OCI-M1 (cell line): ENCODE measurements at regions not wholly inside any gene's neighbourhood (a gene's known extent, or its start where the extent isn't known, plus 50 kb on each side); places are given as distances from the start of the nearest gene placed in this dataset.

Source experiments
- DNase-seq: peaks from one replicate; lab custom pipeline; 2025; lab: John Stamatoyannopoulos, UW

DNA sequence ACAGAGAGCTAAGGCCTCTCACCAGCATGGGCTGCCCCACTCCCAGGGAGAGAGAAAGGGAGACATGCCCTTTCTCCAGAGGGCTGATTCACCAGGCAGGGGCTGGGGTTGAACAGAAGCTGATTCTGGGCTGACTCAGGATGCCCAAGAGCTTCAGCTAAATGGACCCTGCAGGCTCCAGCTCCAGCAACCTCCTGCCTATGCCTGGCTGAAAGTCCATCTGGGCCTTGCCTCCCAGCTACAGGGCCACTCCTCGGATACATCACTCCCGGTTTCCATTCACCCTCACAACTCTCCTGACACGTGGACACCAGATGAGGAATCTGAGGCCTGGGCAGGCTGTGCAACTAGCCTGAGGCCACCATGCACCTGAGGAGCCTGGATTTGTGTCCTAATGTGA is 215.5 kb downstream of the BUD13 start:
- DNase-seq: no peak

DNA sequence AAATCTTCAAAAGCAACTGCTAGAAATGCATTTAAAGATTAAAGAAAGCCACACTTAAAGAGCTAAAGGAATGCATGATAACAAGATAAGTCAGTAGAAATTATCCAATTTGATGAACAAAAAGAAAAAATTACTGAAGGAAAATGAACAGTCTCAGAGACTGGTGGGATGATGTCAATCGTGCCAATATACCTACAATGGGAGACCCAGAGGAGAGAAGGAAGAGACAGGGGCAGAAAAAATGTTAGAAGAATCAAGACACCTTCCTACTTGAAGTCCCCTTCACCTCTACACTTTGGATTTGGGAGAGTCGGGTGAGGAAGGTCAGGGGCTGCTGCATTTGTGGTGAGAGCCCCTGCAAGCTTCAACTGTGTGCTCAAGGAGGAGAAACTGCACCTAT is 216.3 kb downstream of the BUD13 start:
- no peak for DNase-seq

DNA sequence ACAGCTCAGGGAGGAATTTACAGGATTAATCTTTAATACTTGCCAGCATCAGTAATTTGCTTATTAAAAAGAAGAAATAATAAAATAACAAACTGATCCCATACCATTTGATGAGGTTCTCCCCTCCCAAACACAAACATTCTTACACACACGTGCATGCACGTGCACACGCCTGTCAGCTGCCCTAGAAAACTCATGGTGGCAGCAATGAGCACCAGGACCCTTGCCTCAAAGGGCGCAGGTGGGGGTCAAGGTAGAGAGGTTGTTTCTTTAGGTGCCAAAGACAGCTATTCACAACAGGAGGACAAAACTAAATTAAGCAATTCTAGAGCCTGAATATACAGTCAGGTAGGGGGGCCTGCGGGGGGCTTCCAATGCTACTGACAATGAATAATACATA is 219.3 kb downstream of the BUD13 start:
- no peak for DNase-seq

DNA sequence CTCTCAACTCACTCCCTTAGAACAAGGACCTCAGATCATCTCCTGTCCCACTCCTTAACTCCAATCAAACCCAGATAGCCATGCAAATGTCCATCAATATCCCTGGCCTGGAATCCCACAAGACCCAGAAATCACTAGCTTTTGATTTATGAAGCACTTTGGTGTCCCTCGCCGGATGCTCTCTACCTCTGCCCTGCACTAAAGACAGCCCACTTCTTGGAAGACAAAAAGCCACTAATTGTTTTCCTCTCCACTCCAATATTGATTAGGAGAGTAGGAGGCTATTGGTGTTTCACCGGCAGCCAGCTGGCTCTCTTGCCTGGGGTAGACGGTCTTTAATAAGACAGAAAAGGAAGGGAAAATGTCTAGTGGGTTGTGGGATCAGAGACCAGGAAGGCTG is 221.2 kb downstream of the BUD13 start:
- DNase-seq: no peak

DNA sequence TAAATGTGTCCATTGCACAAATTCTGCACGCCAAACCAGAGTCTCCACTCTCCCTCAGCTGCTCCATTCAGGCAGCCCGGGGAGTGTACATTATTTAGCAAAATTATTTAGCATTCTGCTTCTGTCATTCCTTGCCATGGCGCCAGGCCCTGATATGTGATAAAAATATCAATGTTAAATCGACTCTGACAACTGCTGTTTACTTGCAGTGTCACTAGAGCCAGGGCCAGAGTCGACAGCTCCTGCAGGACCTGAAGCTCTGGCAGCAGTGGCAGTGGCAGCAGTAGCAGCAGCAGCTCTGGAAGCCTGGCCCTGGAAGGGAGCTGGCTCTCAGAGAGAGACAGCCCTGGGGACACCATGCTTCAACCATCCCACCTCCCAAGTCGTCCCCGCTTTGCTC is 224.5 kb downstream of the BUD13 start:
- DNase-seq: no peak

DNA sequence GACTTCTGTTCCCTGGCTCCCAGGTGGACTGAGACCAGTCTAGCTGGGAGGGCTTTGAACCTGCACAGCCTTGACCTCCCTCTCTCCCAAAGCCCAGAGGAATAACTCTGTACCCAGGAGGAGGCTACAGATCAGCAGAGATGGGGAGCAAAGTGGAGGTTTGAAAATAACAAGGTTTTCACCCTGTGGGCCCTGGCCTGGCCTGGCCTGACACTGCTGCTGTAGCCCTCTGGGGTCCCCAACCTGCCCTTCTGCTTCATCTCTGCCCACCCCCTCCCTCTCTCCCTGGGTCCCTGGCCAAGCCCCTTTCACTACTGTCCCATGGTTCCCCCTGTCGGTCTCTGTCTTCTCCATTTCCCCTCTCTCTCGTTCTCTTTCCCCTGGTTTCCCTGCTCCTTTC is 225.2 kb downstream of the BUD13 start:
- no peak for DNase-seq

DNA sequence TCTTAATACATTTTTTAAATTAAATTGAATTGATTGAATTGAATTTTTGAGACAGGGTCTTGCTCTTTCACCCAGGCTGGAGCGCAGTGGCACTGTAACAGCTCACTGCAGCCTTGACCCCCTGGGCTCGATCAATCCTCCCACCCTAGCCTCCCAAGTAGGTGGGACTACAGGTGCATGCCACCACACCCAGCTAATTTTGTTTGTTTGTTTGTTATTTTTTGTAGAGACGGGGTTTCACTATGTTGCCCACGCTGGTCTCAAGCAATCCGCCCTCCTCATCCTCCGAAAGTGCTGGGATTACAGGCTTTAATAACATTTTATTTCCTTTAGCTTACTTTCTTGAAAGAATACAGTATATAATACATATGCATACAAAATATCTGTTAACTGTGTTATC is 226.9 kb downstream of the BUD13 start:
- DNase-seq: no peak

DNA sequence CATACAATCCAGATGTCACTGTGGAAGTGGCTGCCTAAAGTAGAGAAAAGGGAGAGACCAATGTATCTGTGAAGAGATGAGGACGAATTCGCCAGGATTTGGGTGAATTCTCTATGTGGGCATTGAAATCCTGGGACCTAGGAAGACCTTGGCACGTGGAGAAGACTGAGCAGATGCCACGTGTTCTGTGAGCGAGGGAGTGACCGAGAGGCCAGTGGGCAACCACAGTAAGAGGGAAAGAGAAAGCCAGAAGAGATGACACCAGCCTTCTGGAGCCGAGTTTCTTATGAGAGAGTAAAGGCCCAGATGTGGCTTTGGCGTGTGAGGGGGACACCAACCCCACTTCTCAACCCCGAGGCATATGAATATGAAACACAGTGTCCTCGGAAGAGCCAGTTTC is 228.1 kb downstream of the BUD13 start:
- no peak for DNase-seq

DNA sequence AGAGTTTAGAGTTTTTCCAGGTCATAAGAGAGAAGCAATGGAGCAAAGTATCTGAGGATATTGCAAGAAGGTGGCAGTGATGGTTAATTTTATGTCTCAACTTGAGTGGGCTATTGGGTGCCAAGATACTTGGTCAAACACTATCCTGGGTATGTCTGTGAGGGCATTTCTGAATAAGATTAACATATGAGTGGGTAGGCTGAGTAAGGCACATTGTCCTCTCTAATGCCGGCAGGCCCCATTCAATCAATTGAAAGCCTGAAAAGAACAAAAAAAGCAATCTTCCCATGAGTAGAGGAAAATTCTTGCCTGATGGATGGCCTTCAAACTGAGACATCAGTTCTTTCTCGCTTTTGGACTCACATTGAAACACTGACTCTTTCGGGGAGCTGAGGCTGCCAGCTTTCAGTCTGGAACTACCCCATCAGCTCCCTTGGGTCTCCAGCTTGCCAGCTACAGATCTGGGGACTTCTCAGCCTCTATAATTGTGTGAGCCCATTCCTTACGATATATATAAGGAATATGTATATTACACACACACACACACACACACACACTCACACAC is 228.8 kb downstream of the BUD13 start:
- DNase-seq: no peak

DNA sequence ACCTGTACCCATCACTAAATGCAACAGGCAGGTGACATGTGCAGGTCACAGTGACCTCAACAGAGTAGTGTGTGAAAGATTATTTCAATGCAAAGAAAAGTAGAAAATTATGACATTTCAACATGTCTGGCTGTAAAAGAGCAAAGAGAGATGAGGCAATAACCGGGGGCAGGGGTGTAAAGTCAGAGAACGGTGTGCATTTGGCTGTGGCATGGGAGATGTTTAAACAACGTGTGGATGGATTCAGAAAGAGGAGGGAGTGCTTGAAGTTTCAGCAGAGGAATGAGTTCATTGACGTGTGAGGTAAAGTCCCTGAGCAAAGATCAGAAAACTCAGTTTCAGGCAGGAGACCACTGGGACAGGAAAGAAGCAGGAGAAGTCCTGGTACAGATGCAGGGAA is 229.7 kb downstream of the BUD13 start:
- no peak for DNase-seq

DNA sequence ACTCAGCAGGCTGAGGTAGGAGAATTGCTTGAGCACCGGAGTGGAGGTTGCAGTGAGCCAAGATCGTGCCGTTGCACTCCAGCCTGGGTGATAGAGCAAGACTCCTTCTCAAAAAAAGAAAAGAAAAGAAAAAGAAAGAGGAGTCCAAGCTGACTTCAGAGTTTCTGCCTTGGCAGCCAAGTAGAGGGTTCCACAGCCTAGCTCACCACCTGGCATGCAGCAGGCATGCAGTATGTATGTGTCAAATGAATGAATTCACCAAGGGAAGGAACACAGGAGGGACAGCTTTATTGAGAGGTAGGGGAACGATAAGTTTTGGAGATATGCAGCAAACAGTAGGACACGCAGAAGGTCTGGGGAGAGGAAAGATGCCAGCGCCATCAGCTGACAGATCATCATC is 230.4 kb downstream of the BUD13 start:
- DNase-seq: no peak

DNA sequence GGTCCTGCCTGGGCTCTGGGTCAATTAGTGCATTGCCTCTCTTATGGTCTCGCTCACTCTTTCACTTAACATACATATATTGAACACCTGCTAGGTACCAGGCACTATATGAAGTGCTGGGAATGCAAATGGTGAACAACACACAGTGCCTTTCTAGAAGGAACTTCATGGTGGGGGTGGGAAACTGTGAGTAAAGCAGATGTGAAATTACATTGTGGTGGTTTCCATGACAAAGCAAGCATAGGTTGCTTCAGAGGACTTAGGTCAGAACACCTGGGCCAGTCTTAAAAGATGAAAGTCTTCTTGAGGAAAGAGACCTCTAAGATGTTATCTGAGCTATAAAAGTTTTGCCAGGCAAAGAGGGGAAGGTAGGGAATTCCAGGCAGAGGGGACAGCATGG is 231.3 kb downstream of the BUD13 start:
- DNase-seq: no peak

DNA sequence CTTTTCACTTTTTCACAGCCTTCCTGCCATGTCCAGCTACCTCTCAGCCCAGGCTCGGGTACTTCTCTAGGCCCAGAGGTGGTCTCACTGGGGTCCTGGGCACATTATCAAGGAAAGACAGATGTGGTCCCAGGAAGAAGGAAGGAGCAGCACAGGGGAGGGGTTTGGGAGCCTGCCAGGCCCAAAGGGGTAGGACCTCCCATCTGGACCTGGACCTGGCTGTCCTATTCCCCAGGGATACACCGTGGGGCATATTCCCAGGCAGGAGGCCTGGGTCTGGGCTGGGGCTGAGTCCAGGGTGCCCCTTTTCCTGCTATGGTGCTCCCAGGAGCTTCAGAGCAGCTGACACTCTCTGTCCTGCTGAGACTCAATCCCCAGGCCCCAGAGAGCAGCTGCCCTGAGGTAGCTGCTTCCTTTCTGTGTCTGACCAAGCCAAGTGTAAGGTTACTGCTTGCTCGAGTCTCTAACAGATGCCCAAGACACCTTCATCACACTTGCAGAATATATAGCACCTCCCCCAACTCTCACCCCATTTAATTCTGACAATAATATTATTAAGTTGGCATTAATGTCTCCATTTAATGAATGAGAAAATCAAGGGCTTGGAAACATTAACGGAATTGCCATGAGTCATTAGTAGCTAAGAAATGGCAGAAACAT is 232.0 kb downstream of the BUD13 start:
- DNase-seq: no peak

DNA sequence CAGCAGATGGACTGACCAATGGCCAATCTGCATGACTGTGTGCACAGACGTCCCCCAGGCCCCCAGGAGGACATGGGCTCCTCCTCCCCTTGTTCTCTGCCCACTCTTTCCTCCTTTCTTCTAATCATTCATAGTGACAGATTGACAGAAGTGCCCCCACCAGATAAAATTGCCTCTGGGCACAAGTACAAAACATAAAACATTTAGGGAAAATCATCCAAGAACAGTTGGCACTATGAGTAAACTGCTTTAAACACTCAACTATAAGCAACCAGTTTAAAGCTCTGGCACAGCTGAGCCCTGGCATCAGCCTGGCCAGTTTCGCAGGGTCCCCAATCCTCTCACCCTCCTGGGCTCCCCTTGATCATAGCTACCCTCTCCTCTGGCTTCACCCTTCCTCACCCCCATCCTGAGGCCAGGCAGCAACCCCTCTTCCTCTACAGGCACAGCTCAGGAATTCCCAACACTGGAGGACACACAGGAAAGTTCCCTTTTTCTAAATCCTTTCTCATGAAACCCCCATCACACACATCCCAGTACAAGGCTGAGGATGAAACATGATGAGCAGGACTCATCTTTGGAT is 232.9 kb downstream of the BUD13 start:
- no peak for DNase-seq

DNA sequence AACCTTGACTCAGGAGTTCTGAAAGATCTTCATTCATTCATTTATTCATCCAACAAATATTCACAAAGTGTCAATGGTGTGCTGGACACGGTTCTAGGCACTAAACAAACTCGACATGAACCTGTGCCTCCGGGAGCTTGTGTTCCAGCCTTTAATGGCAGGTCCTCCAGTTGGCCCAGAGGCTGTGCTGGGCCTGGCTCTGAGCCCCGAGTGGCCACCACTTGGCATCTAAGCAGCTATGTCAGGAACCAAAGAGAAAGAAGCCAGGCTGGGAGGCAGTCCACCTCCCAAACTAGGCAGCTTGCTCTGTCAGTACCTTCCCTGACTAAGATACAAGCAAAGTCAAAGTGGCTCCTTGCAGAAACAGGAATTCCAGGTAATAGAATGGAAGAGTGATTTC is 233.6 kb downstream of the BUD13 start:
- no peak for DNase-seq

DNA sequence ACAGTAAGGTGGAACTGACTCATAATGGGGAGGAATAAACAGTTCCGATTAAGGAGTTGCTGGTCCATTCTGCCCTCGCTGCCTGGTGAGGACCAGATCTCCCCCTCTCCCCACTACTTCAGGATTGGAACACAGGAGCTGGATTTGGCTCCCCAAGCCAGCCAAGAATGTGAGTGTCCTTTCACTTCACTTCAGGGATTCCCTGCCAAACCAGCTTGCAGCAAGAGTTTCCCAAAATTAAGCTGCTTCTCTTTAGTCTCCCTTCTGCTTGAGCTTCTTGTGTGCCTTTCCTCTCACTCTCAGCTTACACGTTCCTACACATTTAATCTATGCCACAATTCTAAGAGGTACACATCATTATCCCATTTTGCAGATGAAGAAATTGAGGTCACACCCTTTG is 234.1 kb downstream of the BUD13 start:
- DNase-seq: no peak

DNA sequence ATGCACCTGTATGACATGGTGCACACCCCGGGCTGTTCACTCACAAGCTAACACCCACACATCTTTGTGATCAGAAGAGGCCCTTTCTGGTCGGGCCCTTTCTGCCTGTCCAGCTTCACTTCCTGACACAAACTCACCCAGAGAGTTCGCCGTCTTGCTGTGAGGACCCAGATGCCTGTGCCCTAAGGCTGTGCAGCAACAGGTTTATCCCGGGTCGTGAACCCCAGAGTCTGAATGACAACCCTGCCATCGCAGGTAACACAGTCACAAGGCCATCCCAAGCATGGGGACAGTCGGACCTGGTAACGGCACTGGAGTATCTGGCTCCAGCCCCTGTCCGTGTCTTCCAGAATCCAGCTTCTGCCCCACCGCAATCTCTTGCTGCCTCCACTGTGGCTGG is 235.1 kb downstream of the BUD13 start:
- no peak for DNase-seq

DNA sequence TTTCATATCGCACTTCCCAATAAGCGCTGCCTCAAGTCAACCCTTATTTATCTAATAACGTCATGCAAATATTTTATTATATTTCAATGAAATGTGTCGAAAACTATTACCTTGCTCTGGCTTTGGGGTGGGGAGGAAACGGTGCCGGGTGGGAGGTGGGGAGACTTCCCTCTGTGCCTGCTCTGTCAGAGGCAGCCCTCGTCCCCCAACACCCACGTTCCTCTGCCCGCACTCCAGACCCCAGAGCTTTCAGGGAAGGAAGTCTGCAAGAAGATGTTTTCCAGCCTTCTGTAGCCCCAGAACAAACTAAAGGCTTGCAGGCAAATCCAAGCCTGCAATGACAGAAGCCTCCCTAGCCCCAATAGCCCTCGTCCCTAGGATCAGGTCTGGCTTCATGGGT is 235.7 kb downstream of the BUD13 start:
- no peak for DNase-seq

DNA sequence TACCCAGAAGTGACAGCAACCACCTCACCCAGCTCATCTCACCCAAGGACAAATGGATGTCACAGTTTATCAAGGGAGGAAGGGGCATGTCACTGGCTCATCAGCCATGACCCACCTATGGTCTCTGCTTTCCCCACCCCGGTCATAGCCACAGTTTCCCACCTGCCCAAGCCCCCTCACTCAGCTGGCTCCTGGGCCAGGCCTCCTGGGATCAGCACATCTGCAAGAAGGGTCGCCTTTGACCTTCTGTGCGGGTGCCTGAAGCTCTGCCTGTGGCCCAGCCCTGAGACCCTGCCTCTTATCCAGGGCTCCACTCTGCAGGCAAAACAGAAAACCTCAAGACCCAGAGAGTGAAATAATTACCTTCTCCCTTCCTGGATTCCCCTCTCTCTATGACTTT is 236.4 kb downstream of the BUD13 start:
- DNase-seq: no peak

DNA sequence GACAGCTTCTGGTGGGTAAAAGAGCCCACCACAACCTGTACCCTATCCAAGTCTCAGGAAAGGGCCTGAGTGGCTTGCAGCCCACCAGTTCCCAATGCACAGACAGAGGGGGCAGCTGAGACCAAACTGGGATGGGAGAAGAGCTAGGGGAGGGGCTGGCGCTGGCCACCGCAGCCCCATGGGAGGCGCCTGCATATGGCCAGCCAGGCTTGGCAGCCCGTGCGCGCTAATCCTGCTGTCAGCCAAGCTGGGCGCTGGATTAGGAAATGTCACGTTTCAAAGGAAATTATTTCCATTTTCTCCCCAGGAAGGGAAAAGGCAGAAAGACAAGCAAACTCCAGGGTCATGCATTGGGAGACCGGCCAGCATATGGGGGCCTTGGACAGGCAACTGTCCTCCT is 236.8 kb downstream of the BUD13 start:
- DNase-seq: no peak

DNA sequence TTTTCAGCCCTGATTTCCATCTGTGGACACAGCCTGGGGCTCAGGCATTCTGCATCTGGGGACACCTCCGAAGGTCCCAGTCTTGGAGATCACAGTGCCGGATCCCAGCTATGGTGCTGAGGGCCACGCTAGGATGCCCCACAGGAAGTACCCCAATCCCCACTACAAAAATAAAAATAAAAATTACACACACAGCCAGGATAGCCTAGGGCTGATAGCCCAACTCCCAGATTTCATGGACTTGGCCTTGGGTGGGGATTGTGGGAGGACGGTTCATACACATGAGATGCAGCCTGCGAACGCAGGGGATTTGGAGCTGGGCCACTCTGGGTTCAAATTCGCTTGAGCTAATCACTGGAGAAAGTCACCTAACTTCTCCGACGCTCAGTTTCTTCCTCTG is 237.7 kb downstream of the BUD13 start:
- DNase-seq: no peak

DNA sequence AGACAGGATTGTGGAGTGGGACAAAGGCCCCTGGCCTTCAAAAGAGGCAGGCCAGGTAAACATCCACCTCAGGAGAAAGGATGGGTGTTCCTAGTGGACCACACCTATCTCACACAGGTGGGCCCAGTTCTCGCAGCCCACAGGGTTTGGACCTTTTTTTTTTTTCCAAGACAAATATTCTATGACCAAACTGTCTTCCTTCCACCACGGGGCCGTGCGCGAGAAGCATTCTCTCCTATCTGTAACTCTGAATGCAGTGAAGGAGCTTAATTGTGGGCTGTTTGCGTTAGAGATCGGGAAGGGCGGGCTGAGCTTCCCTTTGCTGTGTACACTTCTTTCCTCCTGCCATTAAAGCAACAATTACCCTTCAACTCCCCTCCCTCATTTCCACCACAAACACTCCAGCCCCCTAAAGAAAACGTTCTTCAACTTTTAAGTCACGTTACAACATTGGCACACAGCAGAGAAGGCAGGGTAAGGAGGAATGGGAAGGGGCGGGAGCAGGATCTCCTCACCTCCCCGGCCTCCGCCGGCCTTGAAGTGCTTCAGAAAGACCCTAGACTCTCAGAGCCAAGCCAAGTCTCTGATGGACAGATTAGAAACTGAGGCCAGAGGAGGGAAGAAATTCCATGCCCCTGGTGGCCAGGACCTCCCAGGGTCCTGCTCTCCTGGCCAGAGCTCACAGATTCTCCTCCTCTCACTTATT is 238.4 kb downstream of the BUD13 start:
- no peak for DNase-seq

DNA sequence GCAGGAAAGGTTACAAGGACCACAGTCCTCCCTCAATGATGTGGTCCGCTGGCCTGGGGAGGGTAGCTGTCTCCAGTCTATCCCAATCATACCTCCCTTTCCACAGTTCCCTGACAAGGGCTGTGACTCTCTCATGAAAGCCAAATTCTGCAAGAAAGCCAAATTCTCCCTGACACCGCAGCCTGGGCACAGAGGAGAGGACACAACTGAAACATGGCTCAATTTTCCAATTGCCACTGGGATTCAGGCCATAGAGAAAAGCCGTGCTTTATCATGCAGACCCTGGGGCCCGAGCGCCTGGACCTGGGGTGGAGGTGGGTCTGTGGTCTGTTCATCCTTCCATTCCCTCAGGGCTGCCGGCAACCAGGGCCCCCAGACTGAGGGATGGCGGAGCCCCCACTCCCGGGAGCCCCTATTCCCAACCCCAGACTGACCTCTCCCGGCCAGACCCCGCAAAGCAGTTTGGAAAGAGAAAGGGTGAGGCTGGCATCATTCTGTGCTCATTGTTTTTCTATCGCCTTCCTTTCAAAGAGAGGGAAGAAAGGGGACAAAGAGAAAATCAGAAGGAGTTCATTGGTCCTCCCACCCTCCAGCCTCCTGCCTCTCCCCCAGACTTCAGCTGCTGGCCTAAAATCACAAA is 239.5 kb downstream of the BUD13 start:
- DNase-seq: no peak
